GM10248 (cell line): ENCODE measurements at regions not wholly inside any gene's neighbourhood (a gene's known extent, or its start where the extent isn't known, plus 50 kb on each side); places are given as distances from the start of the nearest gene placed in this dataset.

Experiments used
- CTCF ChIA-PET: fragments of 300-600 bp; sonication (Branson Sonifier 250); formaldehyde crosslinking; extraction: SDS; loops from one replicate; lab custom pipeline; 2021; ENCODE audit warnings: antibody characterized with exemption; lab: Yijun Ruan, JAX
- POLR2A ChIA-PET: fragments of 350-650 bp; sonication (Branson Sonifier 250); formaldehyde crosslinking; extraction: SDS; loops from one replicate; lab custom pipeline; 2020; ENCODE audit warnings: antibody characterized with exemption; lab: Yijun Ruan, JAX
- DNase-seq: peaks from one replicate; pipeline ENCODE4 v3.0.0; 2012; ENCODE audit errors: extremely low spot score
- CTCF ChIP-seq: IDR thresholded peaks from 2 replicates; pipeline ENCODE4 v1.5.1; 2012; ENCODE audit warnings: mild to moderate bottlenecking, low read depth; ENCODE audit errors: extremely low read depth, missing control alignments, control extremely low read depth

DNA sequence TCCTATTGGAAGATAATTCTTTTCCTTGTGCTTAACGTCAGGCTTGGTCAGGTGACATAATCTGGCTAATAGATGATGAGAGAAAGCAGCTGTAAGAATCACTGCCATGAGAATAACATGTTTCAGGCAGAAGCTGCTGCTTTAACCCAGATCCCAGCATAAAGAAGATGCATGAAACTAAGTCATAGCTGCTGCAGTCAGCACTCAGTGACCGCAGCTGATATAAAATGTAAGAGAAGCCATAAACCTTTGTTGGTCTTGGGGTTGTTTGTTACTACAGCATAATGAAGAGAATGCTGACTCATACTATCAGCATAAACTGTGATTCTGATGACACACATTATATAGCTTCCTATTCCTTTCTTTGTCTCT, 274.3 kb upstream of the TRIB2 start:
- CTCF ChIA-PET = interaction anchor here (0.8 kb wide), 1 partner anchor 18 kb away, joined by 3 read pairs; no protein-coding TSS in a partner anchor

DNA sequence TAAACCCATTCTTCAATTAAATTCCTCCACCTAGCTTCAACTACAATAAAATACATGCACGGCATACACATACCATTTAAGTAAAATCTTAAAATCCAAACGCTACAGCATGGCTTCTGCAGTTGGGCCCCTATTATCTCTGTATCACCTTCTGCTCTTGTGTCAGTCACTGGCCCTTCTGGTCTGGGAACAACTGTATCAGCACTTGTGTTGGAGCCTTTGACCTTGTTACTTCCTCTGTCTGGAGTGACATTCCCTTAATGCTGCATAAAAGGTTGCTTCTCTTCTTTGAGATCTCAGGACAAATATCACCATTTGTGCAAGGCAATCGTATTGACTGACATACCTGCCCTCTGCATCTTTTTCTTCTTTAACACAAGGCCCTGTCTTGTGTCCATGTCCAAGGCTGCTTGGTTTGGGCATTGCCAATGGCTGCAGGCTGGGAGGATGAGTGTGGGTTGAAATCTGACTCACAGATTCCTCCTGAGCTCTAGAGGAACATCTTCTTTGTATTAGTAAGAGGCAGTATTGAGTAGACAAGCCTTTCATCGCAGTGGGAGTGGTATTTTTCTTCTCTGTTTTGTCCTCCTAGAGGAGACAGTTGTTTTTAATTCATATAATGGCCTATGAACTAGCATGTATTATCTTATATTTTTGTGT, 267.8 kb upstream of the TRIB2 start:
- ChIA-PET CTCF (interaction anchor here (1.5 kb wide), 2 partner anchors 10 to 16 kb away, joined by 3 to 4 read pairs; no protein-coding TSS in a partner anchor), POLR2A (no interaction called here)
- TF ChIP-seq CTCF = no peak
- no peak for DNase-seq

More for the DNA sequence above, 274.3 kb upstream of the TRIB2 start:
- TF ChIP-seq CTCF = no peak
- no peak for DNase-seq
- POLR2A ChIA-PET = no interaction called here

DNA sequence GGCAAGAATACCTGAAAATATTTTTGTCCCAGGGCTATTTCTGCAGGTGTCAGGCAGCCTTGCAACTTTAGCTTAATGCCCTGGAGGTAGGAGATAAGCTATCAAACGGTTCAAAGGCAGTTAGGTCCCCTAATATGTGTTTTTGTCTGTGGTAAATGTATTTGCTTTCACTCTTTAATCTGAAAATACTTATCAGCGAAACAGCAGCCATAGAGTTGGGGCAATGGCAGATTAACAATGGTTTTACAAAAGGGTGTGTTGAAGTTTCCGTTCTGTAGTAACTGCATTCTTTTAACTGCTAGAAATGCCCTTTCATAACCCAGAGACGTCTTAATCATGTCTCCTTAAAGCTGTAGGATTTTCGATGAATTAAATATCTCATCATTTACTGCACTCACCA, 265.0 kb upstream of the TRIB2 start:
- DNase-seq = no peak
- ChIA-PET CTCF (interaction anchor here (1.6 kb wide), 1 partner anchor 37 kb away, joined by 3 read pairs; no protein-coding TSS in a partner anchor), POLR2A (no interaction called here)
- no peak for TF ChIP-seq CTCF

GRCh38 chr2:12452185-12452584, 264.6 kb upstream of the TRIB2 start:
- ChIA-PET CTCF (interaction anchor here (1.4 to 1.6 kb wide), 2 partner anchors 11 to 38 kb away, joined by 3 to 4 read pairs; no protein-coding TSS in a partner anchor), POLR2A (no interaction called here)
- TF ChIP-seq CTCF = no peak
- DNase-seq = no peak

DNA sequence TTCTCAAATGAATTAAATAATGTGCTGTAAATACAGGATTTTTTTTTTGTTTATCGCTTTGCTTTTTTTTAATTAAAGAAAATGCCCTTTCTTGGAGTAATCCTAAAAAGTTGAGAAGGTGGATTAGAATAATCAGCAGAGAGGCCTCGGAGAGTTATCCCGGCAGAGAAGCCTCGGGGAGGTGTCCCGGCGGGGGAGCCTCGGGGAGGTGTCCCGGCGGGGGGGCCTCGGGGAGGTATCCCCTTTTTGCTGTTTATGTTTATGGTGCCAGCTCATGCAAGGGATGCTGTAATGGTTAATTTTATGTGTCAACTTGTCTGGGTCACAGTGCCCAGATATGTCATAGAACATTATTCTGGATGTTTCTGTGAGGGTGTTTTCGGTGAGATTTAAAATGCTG, 263.0 kb upstream of the TRIB2 start:
- ChIA-PET POLR2A (no interaction called here), CTCF (no interaction called here)
- no peak for DNase-seq
- no peak for TF ChIP-seq CTCF

DNA sequence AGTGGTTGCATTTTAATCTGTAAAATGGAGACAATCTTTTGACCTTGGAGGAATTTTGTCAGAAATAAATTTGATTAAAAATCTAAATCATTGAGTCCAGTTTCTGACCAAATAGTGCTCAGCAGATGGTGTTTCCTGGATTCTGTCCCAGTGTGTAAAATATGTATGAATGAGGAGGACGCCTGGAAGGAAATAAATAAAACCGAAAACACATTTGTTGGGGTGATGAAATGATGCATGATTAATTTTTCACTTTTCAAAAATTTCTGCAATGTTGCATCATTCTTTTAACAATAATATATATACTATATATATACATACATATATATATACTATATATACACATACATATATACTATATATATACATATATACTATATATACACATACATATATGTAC, 261.1 kb upstream of the TRIB2 start:
- TF ChIP-seq CTCF = no peak
- POLR2A ChIA-PET = no interaction called here
- no peak for DNase-seq
- CTCF ChIA-PET = no interaction called here
